ENCODE measurements at regions not wholly inside any gene's neighbourhood (a gene's known extent, or its start where the extent isn't known, plus 50 kb on each side); places are given as distances from the start of the nearest gene placed in this dataset.
A peak's percentile ranks its signal among the peaks of the same experiment; 100 is the strongest.
"Not testable (repeated sequence)": the region's sequence is repeated elsewhere in the genome, so short reads cannot be mapped to it uniquely, and the experiment has no call there.

DNA sequence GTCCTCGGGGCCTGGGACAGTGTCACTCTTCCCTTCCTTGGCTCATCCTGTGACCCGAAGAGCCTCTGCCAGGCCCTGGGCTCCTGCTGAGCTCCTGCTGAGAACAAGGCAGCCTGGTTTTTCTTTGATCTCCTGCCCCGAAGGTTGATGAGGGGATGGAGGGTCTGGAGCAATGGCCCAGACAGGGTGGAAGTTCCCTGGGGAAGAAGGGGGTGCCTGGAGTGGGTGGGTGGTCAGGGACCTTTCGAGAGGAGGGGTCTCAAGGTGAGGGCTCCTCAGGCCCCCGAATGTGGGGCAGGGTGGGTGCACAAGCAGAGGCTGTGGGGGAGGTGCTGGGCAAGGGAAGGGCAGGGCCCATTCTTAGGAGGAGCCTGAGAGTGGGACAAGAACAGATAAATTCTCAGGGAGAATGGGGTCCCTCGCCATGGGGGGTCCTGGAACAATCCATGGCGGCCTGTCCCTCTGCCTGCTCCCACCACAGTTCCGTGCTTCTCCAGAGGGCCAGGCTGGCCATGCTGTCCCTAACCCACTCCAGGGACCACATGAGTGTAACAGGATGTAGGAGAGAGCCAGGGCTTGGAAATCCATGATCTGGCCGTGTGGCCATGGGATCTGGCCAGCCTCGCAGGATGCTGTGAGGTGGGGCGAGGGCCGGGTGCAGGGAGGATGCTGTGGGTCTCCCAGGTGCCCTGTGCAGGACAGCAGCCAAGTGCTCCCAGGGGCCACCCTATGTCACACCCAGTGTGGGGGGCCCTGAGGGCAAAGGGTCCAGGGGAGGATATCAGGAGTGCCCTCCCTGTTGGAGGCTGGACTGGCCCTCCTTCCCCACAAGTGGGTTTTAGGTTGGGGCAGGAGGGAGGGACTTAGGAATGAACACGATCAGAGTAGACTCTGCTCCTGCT lies 128.5 kb upstream of the LPCAT1 start:
- no peak for DNase-seq

DNA sequence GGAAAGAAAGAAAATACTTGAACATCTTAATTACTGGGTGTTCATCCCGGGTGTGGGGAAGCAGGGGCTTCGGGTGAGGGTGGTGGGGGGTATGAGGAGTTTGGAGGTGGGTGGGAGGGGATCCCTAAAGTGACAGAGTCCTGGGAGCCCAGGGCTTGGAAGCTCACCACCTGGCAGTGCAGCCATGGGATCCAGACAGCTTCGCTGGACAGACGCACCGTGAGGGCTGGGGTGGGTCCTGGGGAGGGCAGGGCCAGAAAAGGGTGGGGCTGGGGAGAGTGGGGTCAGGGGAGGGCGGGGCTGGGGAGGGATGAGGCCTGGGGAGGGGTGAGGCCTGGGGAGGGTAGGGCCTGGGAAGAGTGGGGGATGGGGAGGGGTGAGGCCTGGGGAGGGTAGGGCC lies 127.5 kb upstream of the LPCAT1 start:
- DNase-seq, result no peak

DNA sequence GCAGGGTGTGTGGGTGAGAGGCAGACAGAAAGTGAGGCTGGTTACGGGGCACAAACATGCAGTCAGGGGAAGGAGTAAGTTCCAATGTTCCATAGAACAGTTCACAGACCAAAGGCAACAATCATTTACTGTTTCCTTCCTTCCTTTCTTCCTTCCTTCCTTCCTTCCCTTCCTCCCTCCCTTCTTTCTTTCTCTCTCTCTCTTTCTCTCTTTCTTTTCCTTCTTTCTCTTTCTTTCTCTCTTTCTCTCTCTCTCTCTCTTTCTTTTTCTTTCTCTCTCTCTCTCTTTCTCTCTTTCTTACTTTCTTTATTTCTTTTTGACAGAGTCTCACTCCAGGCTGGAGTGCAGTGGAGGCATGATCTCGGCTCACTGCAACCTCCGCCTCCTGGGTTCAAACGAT lies 125.8 kb upstream of the LPCAT1 start:
- DNase-seq, result no peak

DNA sequence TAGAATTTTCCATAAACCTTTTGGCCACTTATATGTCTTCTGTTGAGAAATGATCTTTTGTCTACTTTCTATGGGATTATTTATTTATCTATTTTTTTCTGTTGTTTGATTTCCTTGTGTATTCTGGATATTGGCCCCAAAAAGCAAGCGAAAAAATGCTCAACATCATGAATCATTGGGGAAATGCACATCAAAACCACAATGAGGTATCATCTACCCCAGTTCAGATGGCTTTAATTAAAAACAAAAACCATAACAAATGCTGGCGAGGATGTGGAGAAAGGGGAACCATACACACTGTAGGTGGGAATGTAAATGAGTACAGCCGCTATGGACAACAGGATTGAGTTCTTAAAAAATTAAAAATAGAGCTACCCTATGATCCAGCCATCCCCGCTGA lies 125.0 kb upstream of the LPCAT1 start:
- no peak for DNase-seq

DNA sequence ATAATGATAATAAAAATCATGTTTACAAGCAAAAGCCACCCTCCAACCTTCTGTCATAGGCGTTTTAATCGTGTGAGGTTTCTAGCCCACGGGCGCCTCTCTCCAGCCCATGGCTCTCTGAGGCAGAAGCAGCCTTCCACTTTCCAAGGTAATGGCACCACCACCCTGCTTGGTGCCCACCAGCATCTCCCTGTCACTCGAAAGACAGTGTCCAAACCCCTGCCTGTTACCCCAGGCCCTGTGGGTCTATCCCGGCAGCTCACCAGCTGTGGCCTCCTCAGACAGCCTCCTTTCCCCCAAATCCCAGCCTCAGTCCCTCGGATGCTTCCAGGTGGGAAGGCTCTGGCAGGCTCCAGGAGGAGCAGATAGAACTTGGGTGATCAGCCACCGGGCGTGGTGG lies 123.8 kb upstream of the LPCAT1 start:
- no peak for DNase-seq

DNA sequence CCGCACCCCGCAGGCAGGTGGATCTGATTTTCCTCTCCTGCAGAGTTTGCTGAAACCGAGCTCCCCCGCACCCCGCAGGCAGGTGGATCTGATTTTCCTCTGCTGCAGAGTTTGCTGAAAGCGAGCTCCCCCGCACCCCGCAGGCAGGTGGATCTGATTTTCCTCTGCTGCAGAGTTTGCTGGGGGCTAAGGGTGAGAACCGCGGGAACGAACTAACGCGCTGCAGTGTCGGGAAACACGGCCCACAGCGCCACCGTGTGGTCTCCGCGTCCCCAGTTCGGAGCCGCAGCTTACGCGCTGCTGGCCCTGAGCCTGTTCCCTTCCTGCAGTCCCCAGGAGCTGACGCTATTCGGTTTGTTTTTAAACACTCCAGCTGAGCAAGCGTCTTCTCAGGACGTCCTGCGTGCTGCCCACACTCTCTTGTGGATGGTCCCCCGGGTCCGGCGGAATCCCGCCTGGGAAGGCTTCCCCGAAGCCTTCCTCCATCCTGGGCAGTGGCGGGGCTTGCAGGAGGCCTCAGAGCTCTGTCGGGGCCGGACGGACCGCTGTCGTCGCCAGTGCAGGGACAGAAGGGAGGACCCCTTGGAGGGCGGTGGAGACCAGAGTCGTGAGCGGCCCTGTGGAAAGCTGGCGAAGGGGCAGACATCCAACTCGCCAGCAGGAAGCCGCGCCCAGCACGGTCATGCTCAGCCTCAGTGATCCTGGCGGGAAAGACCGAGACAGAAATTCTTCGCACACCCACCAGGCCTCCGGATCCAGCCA lies 121.2 kb upstream of the LPCAT1 start:
- DNase-seq, result peak; percentile 30

DNA sequence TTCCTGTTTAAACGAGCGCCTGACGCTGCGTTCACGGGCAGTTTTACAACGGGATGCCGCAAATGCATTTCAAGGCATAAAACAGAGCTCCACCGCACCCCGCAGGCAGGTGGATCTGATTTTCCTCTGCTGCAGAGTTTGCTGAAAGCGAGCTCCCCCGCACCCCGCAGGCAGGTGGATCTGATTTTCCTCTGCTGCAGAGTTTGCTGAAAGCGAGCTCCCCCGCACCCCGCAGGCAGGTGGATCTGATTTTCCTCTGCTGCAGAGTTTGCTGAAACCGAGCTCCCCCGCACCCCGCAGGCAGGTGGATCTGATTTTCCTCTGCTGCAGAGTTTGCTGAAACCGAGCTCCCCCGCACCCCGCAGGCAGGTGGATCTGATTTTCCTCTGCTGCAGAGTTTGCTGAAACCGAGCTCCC lies 120.6 kb upstream of the LPCAT1 start:
- not testable (repeated sequence) for DNase-seq

DNA sequence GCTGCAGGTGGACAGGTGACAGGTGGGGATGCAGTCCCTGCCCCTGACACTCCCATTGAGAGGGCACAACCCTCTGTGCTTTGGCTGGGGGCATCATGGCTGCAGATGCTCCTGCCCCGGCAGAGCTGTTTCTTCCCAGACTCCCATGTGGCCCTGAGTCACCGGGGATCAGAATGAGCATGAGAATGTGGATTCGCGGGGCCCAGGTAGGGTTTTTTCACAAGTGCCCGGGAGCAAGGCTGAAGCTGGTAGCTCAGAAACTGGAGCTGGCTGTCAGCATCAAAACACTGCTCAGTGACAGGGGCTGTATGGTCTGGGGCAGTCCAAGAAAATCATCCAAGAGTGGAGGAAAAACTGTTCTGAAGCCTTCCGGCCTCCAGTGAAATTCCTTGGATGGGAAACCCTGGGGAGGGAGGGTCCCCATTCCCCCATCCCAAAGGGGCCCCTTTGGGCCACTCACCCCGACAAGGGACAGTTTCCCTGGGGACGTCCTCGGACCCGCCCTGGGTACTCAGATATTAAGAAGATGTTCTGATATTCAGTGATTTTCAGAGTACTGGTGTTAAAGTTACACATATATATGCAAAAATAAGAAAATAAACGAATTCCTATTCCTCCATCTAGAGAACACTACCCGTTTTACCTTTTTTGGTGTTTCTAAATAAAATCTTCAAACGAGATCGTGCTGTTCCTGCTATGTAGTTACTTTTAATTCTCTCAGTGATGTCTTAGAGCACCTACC lies 120.1 kb upstream of the LPCAT1 start:
- DNase-seq, result no peak

DNA sequence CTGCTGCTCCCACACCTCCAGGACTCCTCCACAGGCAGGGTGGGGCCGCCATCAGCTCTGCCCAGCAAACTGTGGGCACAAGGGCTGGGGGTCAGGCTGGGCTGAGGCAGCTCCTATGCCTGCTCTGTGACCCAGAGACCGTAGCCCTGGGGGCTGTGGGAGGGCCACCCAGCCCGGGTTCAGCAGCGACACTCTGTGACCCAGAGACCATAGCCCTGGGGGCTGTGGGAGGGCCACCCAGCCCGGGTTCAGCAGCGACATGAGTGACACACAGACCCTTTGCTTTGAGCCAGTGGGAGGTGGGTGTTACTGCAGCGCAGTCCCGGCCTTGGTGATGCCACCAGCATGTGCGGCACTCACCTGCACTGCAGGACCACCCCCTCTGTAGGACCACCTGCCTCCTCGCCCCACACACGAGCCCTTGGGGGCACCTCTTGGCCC lies 118.9 kb upstream of the LPCAT1 start:
- no peak for DNase-seq

DNA sequence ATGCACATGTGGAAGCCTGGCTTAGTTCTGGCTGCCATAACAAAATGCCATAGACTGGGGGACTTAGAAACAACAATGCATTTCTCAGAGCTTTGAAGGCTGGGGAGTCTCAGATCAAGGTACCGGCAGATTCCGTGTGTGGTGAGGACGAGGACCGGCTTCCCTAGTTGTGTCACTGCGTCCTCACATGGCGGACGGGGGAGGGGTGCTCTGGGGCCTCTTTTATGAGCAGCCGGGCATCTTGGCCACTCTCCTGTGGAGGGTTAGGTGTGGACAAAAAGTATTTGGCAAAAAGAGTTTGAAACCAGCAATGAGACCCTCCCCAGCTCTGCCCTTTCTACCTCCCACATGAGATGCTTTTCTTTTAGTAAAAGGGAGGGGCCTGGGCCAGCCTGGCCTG lies 118.5 kb upstream of the LPCAT1 start:
- no peak for DNase-seq

DNA sequence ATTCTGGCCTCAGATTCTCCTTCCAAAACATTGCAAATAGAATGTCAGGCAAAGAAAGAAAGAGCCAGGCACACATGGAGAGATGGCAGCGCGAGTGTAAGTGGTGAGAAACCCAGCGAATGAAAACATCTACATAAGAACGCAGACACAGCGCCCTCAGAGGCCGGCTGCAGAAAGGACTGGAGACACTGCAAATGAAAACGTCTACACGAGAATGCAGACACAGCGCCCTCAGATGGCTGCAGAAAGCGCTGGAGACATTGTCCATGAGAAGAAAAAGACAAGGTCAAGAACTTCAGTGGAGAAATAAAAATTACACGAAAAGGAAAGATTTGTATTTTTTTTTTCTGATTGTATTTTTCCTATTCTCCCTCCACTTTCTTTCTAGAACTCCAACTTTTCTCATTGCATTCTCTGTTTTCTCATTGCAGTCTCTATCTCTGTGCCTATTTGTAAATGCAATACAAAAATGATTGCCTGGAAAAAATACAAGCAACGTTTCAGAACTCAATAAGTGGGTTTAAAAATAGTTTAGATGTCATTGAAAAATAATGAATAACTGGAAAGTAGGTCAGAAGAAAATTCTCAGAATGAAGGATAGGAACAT lies 117.9 kb upstream of the LPCAT1 start:
- DNase-seq, result peak; percentile 42

DNA sequence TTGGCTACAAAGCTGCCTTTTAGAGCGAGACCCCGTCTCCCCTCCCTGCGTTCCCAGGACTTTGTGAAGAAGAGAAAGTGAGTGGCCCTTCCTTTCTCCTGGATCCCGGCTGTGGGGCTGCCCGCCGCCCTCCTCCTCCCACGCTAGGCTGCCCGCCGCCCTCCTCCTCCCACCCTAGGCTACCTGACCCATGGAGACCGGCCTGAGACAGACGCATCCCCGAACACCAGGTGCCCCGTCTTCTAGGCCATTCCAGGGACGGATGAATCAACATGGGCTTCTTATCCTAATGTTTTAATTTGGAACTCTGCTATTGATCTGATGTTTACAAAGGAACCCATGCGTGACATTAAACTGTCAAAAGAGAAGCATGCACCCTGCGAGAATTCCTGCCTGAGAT lies 117.3 kb upstream of the LPCAT1 start:
- no peak for DNase-seq

DNA sequence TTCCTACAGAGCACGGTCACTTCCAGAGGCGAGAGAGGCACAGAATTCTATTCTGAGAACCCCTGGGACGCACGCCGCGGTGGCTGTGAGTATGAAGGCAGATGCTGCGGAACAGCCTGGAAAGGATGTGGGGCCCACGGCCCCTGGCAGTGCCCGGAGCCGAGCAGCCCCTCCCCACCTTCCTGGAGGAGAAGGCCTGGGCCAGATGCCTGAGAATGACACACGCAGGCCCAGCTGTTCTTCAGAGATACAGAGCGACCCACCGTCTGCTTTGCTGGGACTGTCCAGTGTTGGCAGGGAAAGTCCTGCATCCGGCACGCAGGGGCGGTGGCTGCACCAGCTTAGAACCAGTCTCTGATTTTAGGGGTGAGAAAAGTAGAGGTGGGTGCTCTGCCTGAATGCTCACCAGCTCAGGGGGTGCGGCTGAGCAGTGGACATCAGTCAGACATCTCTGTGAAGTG lies 116.7 kb upstream of the LPCAT1 start:
- no peak for DNase-seq

DNA sequence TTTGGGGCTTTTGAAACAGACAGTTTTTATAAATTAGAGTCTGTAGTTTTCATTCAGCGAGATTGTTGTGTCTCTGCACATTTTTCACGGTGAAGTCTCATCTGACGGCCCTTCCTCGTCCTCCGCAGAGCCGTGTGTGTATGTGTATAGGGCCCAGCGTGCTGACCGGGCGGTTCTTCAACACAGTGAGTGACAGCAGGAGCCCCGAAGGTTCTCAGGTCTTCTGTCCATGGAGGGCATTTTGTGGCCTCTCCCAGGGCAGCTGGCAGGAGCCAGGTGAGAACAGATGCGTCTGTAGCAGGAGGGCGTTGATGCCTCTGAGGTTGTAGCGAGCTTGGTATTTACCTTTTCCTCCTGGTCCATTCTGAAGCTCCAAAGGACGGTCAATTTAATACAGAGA lies 116.0 kb upstream of the LPCAT1 start:
- DNase-seq, result no peak

DNA sequence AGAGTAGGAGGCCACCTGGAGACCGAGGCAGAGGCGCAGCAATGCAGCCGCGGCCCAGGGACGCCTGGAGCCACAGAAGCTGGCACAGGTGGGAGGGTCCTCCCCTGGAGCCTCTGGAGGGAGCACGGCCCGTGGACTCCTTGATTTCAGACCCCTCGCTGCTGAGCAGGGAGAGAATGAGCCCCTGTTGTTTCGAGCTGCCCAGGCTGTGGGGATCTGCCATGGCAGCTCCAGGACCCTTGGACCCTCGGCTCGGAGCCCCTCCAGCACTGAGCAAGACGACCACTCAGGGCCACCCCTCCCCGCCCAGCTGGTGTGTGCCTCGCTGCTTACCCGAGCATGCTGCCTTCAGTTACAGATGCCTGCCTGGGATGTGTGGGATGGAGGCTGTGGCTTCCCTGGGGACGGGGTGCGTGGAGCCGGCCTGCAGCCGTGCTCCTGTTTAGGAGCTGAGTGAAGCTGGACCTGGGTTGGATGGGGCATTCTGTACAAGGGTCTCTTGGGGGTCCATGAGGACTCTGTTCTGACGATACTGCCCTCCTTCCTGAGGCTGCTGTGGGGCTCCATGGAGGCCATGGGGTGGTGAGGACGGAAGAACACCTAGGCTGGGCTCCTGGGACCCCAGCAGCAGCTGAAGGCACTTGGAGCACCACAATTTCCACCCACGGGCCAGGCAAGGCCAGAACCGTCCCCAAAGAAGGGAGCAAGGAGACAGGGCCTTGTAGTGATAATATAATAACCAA lies 115.1 kb upstream of the LPCAT1 start:
- no peak for DNase-seq

DNA sequence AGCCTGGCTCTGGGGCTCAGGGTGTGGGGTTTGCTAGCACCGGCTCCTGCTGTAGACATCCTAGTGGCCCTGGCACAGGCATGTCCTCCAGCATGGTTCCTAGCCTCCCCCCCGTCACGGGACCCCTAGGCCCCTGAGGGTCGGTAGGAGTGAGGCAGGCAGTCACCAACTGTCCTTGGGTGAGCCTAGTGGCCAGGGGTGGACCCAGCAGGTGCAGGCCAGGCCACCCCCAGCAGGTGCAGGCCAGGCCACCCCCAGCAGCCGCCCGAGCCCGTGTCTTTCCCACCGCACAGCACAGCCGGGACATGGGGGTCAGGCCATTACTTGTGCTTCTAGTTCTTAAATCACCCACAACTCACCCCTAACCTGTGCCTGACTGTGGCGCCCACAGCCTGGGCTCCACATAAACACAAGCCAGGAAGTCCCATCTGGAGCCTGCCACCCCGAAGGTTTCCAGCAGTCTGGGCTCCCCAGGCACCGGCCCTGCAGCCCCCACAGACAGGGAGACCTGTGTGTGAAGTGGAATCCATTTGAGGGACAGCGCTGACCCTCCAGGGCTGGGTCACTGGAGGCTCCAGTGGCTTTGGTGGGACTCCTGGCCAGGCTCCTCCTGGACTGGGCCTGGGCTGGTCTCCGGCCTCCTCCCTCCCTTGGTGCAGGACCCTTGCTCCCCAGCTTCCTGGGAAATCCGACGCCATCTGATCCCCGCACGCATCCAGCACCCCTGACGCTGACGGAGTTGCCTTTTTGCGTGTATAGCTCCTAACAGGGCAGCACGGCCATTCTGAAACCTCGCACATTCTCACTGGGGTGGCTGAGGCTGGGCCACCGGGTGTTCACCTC lies 114.1 kb upstream of the LPCAT1 start:
- no peak for DNase-seq

DNA sequence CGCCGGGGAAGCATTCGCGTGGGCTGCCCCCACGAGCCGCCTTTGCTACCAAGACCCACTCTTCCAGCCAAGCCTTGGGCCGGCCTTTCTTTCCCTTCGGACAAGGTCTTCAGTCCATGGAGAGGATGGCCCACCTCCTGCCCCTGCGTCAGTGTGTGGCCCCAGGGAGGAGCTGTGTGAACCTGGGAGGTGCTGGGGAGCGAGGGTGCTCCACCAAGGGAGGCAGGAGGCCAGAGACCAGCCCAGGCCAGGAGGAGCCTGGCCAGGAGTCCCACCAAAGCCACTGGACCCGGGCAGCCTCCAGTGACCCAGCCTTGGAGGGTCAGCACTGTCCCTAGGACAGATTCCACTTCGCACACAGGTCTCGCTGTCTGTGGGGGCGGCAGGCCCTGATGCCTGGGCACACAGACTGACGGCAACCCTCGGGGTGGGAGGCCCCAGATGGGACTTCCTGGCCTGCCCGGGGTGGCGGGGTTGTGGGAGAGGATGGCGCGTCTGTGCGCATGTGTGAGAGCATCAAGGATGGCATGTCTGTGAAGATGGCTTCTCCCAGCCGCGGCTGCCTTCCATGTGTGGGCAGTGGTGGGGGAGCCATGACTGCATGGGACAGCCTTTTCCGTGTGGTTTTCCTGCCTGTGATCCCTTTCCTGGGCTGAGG lies 113.3 kb upstream of the LPCAT1 start:
- no peak for DNase-seq

DNA sequence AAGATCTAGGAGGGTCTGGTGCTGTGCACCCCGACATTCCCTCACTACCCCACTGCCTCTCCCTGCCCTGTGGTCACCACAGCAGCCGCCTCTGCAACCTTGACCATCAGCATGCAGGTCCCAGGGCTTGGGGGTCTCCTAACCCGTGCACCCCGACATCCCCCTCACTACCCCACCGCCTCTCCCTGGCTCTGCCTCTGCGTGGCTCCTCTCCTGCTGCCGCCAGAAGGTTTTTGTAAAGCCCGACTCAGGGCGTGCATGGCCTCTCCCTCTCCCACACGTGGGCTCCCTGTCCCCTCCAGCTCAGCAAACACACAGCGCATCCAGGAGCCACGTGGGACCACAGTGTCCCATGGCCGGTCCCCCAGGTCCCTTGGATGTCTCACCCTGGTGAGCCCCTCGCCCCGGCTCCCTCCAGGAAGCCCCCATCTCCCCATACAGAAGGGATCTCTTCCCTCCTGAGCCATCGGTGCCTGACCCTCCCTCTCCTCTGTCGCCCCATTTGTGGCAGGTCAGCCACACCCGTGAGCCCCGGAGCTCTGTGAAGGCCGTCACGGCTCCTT lies 112.5 kb upstream of the LPCAT1 start:
- not testable (repeated sequence) for DNase-seq

DNA sequence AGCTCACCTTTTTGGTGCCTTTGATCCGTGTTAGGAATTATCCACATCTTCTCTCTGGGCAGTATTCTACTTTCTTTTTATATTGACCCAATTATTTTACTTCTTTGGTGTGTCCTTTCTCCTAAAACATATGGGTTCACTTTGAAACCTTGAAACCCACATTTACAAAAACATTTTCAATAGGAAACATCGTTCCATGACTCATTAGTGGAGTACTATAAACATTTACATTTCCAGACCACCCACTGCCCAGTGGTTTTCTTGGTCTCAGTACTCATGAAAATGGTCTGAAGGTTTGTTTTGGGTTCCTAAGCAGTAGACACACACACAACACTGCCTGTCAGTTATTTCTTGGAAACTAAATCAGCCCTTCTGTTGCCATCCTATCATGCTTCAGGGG lies 111.7 kb upstream of the LPCAT1 start:
- DNase-seq, result not testable (repeated sequence)

DNA sequence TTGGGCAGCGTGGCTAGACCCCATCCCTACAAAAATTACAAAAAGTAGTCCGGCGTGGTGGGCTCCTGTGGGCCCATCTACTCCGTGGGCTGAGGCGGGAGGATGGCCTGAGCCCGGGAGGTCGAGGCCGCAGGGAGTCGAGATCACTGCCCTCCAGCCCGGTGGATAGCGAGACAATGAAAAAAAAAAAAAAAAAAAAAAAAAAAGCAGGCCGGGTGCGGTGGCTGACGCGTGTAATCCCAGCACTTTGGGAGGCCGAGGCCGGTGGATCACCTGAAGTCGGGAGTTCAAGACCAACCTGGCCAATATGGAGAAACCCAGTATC lies 110.5 kb upstream of the LPCAT1 start:
- DNase-seq, result no peak
